ENCODE measurements at regions not wholly inside any gene's neighbourhood (a gene's known extent, or its start where the extent isn't known, plus 50 kb on each side); places are given as distances from the start of the nearest gene placed in this dataset.
A peak's percentile ranks its signal among the peaks of the same experiment; 100 is the strongest.

DNA sequence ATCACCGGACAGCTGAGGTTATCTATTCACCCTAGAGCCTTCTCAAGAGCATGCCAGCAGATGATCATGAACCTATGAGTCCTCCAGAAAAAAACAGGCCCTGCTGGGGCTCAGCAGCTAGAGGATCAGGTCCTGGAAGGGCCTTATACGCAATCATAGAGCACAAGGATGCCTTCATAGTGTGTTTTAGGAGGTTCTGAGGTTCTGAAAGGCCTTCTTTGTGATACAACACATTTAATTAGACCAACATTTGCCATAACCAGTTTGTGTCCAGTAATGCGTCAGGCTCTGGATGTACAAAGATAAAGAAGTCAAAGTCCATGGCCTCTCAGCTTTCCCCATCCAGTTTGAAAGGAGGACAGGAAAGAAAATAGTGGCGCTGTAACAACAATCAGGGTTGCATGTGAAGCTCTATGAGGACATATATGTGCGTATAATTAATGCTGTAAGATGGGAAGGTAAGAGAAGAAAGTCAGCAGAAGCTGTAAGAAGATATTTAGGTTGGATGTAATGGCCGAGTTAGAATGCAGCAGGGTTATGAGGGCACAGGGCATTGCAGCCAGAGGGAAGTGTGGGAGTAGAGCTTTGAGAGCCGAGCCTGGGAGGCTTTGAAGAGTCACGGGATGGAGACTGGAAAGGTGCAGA is 302.6 kb upstream of the TBL1XR1 start (continued):
- no peak; the same call in 1 of the 2 replicates for TF ChIP-seq MBD4 (IDR thresholded peaks at IDR 0.05; ENCODE audit: borderline replicate concordance, low read length)
- no peak for TF ChIP-seq FIP1L1 (IDR thresholded peaks at IDR 0.05; ENCODE audit: borderline replicate concordance, insufficient read depth, low read depth, low read length)
- TF ChIP-seq KDM2A (CRISPR knock-in tag; IDR thresholded peaks at IDR 0.05; ENCODE audit: borderline replicate concordance, low read depth), result no peak
- TF ChIP-seq RNF2 (conservative IDR thresholded peaks at IDR 0.05; ENCODE audit: low read depth), result no peak
- TF ChIP-seq ZMYM3 (CRISPR knock-in tag; IDR thresholded peaks at IDR 0.05), result peak; percentile 59; the same call in 1 of the 2 replicates
- TF ChIP-seq NFRKB (IDR thresholded peaks at IDR 0.05), result no peak
- TF ChIP-seq ZFP36 (IDR thresholded peaks at IDR 0.05; ENCODE audit: borderline replicate concordance, low read depth, low read length, partially characterized antibody), result no peak
- TF ChIP-seq ZNF777 (CRISPR knock-in tag; IDR thresholded peaks at IDR 0.05), result no peak
- no peak; the same call in 1 of the 2 replicates for TF ChIP-seq HOXA5 (CRISPR knock-in tag; IDR thresholded peaks at IDR 0.05)
- no peak for TF ChIP-seq ZNF546 (CRISPR knock-in tag; conservative IDR thresholded peaks at IDR 0.05)
- no peak for TF ChIP-seq ZNF496 (CRISPR knock-in tag; IDR thresholded peaks at IDR 0.05; ENCODE audit: insufficient replicate concordance)
- TF ChIP-seq KLF15 (CRISPR knock-in tag; IDR thresholded peaks at IDR 0.05; ENCODE audit: borderline replicate concordance), result no peak
- TF ChIP-seq ZSCAN25 (CRISPR knock-in tag; IDR thresholded peaks at IDR 0.05), result no peak
- TF ChIP-seq, protein P1, sequence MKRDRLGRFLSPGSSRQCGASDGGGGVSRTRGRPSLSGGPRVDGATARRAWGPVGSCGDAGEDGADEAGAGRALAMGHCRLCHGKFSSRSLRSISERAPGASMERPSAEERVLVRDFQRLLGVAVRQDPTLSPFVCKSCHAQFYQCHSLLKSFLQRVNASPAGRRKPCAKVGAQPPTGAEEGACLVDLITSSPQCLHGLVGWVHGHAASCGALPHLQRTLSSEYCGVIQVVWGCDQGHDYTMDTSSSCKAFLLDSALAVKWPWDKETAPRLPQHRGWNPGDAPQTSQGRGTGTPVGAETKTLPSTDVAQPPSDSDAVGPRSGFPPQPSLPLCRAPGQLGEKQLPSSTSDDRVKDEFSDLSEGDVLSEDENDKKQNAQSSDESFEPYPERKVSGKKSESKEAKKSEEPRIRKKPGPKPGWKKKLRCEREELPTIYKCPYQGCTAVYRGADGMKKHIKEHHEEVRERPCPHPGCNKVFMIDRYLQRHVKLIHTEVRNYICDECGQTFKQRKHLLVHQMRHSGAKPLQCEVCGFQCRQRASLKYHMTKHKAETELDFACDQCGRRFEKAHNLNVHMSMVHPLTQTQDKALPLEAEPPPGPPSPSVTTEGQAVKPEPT (CRISPR knock-in tag; IDR thresholded peaks at IDR 0.05; ENCODE audit: low read depth), result no peak
- TF ChIP-seq, protein P2, sequence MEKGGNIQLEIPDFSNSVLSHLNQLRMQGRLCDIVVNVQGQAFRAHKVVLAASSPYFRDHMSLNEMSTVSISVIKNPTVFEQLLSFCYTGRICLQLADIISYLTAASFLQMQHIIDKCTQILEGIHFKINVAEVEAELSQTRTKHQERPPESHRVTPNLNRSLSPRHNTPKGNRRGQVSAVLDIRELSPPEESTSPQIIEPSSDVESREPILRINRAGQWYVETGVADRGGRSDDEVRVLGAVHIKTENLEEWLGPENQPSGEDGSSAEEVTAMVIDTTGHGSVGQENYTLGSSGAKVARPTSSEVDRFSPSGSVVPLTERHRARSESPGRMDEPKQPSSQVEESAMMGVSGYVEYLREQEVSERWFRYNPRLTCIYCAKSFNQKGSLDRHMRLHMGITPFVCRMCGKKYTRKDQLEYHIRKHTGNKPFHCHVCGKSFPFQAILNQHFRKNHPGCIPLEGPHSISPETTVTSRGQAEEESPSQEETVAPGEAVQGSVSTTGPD (CRISPR knock-in tag; IDR thresholded peaks at IDR 0.05), result peak; percentile 82; the same call in 1 of the 2 replicates
- peak; percentile 41 for TF ChIP-seq XRCC5 (optimal IDR thresholded peaks at IDR 0.05; ENCODE audit: low read length)
- peak in 1 of 2 experiments; percentile 68; a peak in 1 of 4 replicates for TF ChIP-seq NR2F1 (CRISPR knock-in tag; IDR thresholded peaks at IDR 0.05)
- TF ChIP-seq YEATS2 (CRISPR knock-in tag; IDR thresholded peaks at IDR 0.05; ENCODE audit: borderline replicate concordance), result no peak; the same call in 1 of the 2 replicates
- TF ChIP-seq, protein P3, sequence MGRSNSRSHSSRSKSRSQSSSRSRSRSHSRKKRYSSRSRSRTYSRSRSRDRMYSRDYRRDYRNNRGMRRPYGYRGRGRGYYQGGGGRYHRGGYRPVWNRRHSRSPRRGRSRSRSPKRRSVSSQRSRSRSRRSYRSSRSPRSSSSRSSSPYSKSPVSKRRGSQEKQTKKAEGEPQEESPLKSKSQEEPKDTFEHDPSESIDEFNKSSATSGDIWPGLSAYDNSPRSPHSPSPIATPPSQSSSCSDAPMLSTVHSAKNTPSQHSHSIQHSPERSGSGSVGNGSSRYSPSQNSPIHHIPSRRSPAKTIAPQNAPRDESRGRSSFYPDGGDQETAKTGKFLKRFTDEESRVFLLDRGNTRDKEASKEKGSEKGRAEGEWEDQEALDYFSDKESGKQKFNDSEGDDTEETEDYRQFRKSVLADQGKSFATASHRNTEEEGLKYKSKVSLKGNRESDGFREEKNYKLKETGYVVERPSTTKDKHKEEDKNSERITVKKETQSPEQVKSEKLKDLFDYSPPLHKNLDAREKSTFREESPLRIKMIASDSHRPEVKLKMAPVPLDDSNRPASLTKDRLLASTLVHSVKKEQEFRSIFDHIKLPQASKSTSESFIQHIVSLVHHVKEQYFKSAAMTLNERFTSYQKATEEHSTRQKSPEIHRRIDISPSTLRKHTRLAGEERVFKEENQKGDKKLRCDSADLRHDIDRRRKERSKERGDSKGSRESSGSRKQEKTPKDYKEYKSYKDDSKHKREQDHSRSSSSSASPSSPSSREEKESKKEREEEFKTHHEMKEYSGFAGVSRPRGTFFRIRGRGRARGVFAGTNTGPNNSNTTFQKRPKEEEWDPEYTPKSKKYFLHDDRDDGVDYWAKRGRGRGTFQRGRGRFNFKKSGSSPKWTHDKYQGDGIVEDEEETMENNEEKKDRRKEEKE (IDR thresholded peaks at IDR 0.05), result no peak
- TF ChIP-seq MYNN (CRISPR knock-in tag; IDR thresholded peaks at IDR 0.05; ENCODE audit: low read depth), result no peak
- TF ChIP-seq HES4 (CRISPR knock-in tag; IDR thresholded peaks at IDR 0.05; ENCODE audit: borderline replicate concordance), result no peak
- TF ChIP-seq, protein P4, sequence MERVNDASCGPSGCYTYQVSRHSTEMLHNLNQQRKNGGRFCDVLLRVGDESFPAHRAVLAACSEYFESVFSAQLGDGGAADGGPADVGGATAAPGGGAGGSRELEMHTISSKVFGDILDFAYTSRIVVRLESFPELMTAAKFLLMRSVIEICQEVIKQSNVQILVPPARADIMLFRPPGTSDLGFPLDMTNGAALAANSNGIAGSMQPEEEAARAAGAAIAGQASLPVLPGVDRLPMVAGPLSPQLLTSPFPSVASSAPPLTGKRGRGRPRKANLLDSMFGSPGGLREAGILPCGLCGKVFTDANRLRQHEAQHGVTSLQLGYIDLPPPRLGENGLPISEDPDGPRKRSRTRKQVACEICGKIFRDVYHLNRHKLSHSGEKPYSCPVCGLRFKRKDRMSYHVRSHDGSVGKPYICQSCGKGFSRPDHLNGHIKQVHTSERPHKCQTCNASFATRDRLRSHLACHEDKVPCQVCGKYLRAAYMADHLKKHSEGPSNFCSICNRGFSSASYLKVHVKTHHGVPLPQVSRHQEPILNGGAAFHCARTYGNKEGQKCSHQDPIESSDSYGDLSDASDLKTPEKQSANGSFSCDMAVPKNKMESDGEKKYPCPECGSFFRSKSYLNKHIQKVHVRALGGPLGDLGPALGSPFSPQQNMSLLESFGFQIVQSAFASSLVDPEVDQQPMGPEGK (CRISPR knock-in tag; IDR thresholded peaks at IDR 0.05), result 0 out of 2 replicates have a peak, but pooled peaks have one; percentile 8
- TF ChIP-seq KDM6A (CRISPR knock-in tag; IDR thresholded peaks at IDR 0.05; ENCODE audit: low read depth), result peak; percentile 83
